Activated CD4-positive, alpha-beta T cell treated with anti-CD3 and anti-CD28 coated beads, Interleukin-2, amount 10 ng/mL, durations not matched to agents 24 days and 14 days (primary cell): ENCODE measurements at regions not wholly inside any gene's neighbourhood (a gene's known extent, or its start where the extent isn't known, plus 50 kb on each side); places are given as distances from the start of the nearest gene placed in this dataset.

Source experiments
- DNase-seq: peaks from one replicate; pipeline ENCODE4 v3.0.0; 2022
- H3K27ac Mint-ChIP-seq: one replicate; pipeline ENCODE4 v1.8.0; 2022; ENCODE audit warnings: mild to moderate bottlenecking, mixed read lengths
- H3K27me3 Mint-ChIP-seq: one replicate; pipeline ENCODE4 v1.8.0; 2022; ENCODE audit warnings: mixed read lengths
- H3K36me3 Mint-ChIP-seq: one replicate; pipeline ENCODE4 v1.8.0; 2022; ENCODE audit warnings: low read depth, mild to moderate bottlenecking, mixed read lengths
- H3K4me1 Mint-ChIP-seq: one replicate; pipeline ENCODE4 v1.8.0; 2021; ENCODE audit warnings: mixed read lengths
- H3K4me3 Mint-ChIP-seq: one replicate; pipeline ENCODE4 v1.8.0; 2022; ENCODE audit warnings: mild to moderate bottlenecking, moderate library complexity, mixed read lengths
- H3K9me3 Mint-ChIP-seq: one replicate; pipeline ENCODE4 v1.8.0; 2021; ENCODE audit warnings: mixed read lengths
- intact Hi-C: fragments of 100-400 bp; cut with micrococcal nuclease; formaldehyde crosslinking; loops from one replicate; pipeline ENCODE4 v1.15.1; 2023

- H3K4me3 Mint-ChIP-seq: no peak overlapping the region
- no peak overlapping the region for H3K27ac Mint-ChIP-seq
- H3K9me3 Mint-ChIP-seq: peaks cover 9% of the 10 kb centered on the region
- H3K36me3 Mint-ChIP-seq: no peaks in the 10 kb centered on the region
- no peaks in the 10 kb centered on the region for H3K4me1 Mint-ChIP-seq
- DNase-seq: no peak
- intact Hi-C loops: no loop called here
- H3K27me3 Mint-ChIP-seq: no peaks in the 10 kb centered on the region
Measured at GRCh38 chr10:20363684-20364083, 533.4 kb downstream of the NEBL start.

- DNase-seq: no peak
- no peaks in the 10 kb centered on the region for H3K27me3 Mint-ChIP-seq
- H3K27ac Mint-ChIP-seq: no peak overlapping the region
- H3K36me3 Mint-ChIP-seq: no peaks in the 10 kb centered on the region
- intact Hi-C loops: no loop called here
- H3K9me3 Mint-ChIP-seq: peaks cover 5% of the 10 kb centered on the region
- no peak overlapping the region for H3K4me3 Mint-ChIP-seq
- H3K4me1 Mint-ChIP-seq: no peaks in the 10 kb centered on the region
Measured at GRCh38 chr10:20355915-20356314, 539.7 kb downstream of the PLXDC2 start.

DNA sequence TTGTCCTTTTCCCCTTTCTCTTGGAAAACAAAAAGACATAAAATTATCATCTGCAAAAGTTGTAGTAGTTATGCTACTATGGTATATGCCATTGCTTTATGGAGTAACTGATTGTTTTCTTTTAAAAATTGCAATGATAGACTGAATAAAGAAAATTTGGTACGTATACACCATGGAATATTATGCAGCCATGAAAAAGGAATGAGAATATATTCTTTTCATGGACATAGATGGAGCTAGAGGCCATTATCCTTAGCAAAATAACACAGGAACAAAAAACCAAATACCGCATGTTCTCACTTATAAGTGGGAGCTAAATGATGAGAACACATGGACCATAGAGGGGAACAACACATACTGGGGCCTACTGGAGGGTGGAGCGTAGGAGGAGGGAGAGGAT lies 538.8 kb downstream of the PLXDC2 start:
- no peak overlapping the region for H3K27ac Mint-ChIP-seq
- H3K4me1 Mint-ChIP-seq: no peaks in the 10 kb centered on the region
- no peaks in the 10 kb centered on the region for H3K36me3 Mint-ChIP-seq
- H3K9me3 Mint-ChIP-seq: peaks cover 5% of the 10 kb centered on the region
- intact Hi-C loops: no loop called here
- H3K4me3 Mint-ChIP-seq: no peak overlapping the region
- DNase-seq: no peak
- H3K27me3 Mint-ChIP-seq: no peaks in the 10 kb centered on the region

DNA sequence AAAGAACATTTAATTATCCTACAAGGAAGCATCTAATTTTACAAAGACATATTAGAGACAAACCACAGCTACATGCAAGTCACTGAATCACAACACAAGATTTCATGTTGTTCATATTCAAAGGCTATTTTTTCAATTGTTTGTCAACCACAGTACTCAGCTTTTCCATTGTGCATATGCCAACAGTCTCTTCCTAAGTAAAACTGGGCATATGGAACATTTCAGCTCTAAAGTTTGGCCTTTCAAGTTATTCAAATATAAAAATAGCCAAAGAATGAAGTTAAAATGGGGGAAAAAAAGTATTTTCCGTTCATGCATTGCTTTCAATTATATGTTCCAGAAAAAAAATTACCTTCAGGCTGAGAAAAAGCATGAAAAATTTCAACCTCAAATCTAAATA lies 537.9 kb downstream of the PLXDC2 start:
- H3K9me3 Mint-ChIP-seq: peaks cover 5% of the 10 kb centered on the region
- H3K27me3 Mint-ChIP-seq: no peaks in the 10 kb centered on the region
- no peak overlapping the region for H3K4me3 Mint-ChIP-seq
- DNase-seq: no peak
- H3K27ac Mint-ChIP-seq: no peak overlapping the region
- intact Hi-C loops: no loop called here
- no peaks in the 10 kb centered on the region for H3K4me1 Mint-ChIP-seq
- no peaks in the 10 kb centered on the region for H3K36me3 Mint-ChIP-seq

- DNase-seq: no peak
- no peak overlapping the region for H3K27ac Mint-ChIP-seq
- no peak overlapping the region for H3K4me3 Mint-ChIP-seq
- no peaks in the 10 kb centered on the region for H3K36me3 Mint-ChIP-seq
- intact Hi-C loops: no loop called here
- H3K4me1 Mint-ChIP-seq: no peaks in the 10 kb centered on the region
- H3K9me3 Mint-ChIP-seq: peaks cover 3% of the 10 kb centered on the region
- no peaks in the 10 kb centered on the region for H3K27me3 Mint-ChIP-seq
Measured at GRCh38 chr10:20350509-20350908, 534.3 kb downstream of the PLXDC2 start.

DNA sequence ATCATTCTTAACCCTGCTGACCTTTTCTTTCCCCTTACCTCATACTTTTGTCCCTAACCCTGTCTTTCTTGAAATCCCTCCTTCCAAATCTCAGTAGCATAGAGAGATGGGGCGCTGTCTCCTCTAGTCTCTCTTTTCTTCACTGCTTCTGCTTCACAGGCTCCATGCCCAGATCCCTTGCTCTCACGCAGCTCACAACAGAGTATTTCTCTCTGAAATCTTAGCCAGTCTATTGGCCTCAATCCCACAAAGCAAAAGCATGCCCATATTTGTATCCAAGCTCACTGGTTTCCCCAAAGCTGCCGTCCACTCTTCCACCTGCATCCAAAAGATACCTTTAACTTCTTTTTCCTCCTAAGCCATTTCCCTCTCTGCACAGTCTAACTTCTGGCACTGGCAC lies 526.8 kb downstream of the PLXDC2 start:
- H3K4me1 Mint-ChIP-seq: no peaks in the 10 kb centered on the region
- H3K9me3 Mint-ChIP-seq: peaks cover 24% of the 10 kb centered on the region
- H3K27ac Mint-ChIP-seq: no peak overlapping the region
- DNase-seq: no peak
- H3K27me3 Mint-ChIP-seq: no peaks in the 10 kb centered on the region
- no peak overlapping the region for H3K4me3 Mint-ChIP-seq
- intact Hi-C loops: no loop called here
- no peaks in the 10 kb centered on the region for H3K36me3 Mint-ChIP-seq
